OCI-LY1 (cell line): ENCODE measurements at regions not wholly inside any gene's neighbourhood (a gene's known extent, or its start where the extent isn't known, plus 50 kb on each side); places are given as distances from the start of the nearest gene placed in this dataset.

ENCODE experiments used
- EZH2 ChIP-seq: fragments of 200-600 bp; sonication (generic), shearing (Covaris generic); IDR thresholded peaks from 2 replicates; pipeline ENCODE4 v1.8.0; 2017; ENCODE audit warnings: borderline replicate concordance, mixed run types, mild to moderate bottlenecking, antibody characterized with exemption, low read length, moderate library complexity, mixed read lengths
- TF ChIP-seq, protein P1 (sequence below): fragments of 200-600 bp; sonication (generic), shearing (Covaris generic); IDR thresholded peaks from 2 replicates; pipeline ENCODE4 v1.5.1; 2017; ENCODE audit warnings: mild to moderate bottlenecking, antibody characterized with exemption, low read length, moderate library complexity, mixed read lengths

DNA sequence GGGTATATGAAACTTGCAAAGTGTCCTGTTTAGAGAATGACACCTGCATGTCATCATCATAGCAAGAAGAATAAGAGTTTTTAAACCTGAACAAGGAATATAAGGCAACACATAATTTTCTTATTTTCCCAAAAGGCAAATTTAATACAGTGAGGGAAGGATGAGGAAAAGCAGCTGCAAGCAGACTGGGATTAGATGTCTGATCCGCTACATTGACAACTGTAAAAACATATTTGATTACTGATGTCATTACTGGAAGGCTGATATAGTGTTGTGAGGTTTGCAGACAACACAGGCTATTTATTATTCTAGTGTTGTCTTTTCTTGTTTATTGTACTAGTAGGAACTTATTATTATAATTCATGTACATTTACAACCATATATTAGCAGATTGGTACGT, 528.7 kb downstream of the ZIC1 start:
- TF ChIP-seq, protein P1, sequence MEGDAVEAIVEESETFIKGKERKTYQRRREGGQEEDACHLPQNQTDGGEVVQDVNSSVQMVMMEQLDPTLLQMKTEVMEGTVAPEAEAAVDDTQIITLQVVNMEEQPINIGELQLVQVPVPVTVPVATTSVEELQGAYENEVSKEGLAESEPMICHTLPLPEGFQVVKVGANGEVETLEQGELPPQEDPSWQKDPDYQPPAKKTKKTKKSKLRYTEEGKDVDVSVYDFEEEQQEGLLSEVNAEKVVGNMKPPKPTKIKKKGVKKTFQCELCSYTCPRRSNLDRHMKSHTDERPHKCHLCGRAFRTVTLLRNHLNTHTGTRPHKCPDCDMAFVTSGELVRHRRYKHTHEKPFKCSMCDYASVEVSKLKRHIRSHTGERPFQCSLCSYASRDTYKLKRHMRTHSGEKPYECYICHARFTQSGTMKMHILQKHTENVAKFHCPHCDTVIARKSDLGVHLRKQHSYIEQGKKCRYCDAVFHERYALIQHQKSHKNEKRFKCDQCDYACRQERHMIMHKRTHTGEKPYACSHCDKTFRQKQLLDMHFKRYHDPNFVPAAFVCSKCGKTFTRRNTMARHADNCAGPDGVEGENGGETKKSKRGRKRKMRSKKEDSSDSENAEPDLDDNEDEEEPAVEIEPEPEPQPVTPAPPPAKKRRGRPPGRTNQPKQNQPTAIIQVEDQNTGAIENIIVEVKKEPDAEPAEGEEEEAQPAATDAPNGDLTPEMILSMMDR, result no peak
- no peak for TF ChIP-seq EZH2
